ENCODE measurements at regions not wholly inside any gene's neighbourhood (a gene's known extent, or its start where the extent isn't known, plus 50 kb on each side); places are given as distances from the start of the nearest gene placed in this dataset.
A peak's percentile ranks its signal among the peaks of the same experiment; 100 is the strongest.

- no peak for DNase-seq (ENCODE audit: low read depth in 2 of 2)
These were observed 60.9 kb upstream of the ERCC4 start for GRCh38 chr16:13858873-13859580.

GRCh38 chr16:13863075-13863765 lies 56.7 kb upstream of the ERCC4 start:
- no peak for DNase-seq (ENCODE audit: low read depth in 2 of 2)

GRCh38 chr16:13864689-13865088 lies 55.3 kb upstream of the ERCC4 start:
- DNase-seq (ENCODE audit: low read depth in 2 of 2) = no peak

- peak; percentile 54 to 73 for DNase-seq (ENCODE audit: low read depth in 2 of 2)
These were observed 53.9 kb upstream of the ERCC4 start for GRCh38 chr16:13866073-13866472.
